ENCODE measurements at regions not wholly inside any gene's neighbourhood (a gene's known extent, or its start where the extent isn't known, plus 50 kb on each side); places are given as distances from the start of the nearest gene placed in this dataset.

GRCh38 chr3:88263417-88264100 is 113.8 kb downstream of the C3orf38 start:
- TF ChIP-seq EP300 (IDR thresholded peaks at IDR 0.05; ENCODE audit: borderline replicate concordance in 1 of 2, low read depth in 2 of 2, low read length in 2 of 2) (no peak), BCL11A (IDR thresholded peaks at IDR 0.05; ENCODE audit: low read depth in 2 of 2, low read length in 2 of 2) (no peak), MAFK (IDR thresholded peaks at IDR 0.05; ENCODE audit: low read depth, low read length) (no peak), POLR2AphosphoS5 (IDR thresholded peaks at IDR 0.05; ENCODE audit: low read depth, low read length) (no peak), FOSL1 (IDR thresholded peaks at IDR 0.05; ENCODE audit: insufficient read depth, low read depth, low read length) (no peak), SIN3A (conservative IDR thresholded peaks at IDR 0.05 in 1 of 2, IDR thresholded peaks at IDR 0.05 in 1 of 2; ENCODE audit: low read depth in 1 of 2, low read length in 2 of 2) (no peak), CTBP2 (IDR thresholded peaks at IDR 0.05; ENCODE audit: borderline replicate concordance, insufficient read depth, insufficient read length, low read length) (no peak), CTCF (IDR thresholded peaks at IDR 0.05; ENCODE audit: control extremely low read depth in 1 of 3, insufficient read depth in 1 of 3, low read depth in 1 of 3, low read length in 3 of 3) (no peak), HDAC2 (IDR thresholded peaks at IDR 0.05; ENCODE audit: borderline replicate concordance in 1 of 2, low read depth in 2 of 2, low read length in 2 of 2) (no peak)

Measured in H1 (cell line).